ENCODE measurements at regions not wholly inside any gene's neighbourhood (a gene's known extent, or its start where the extent isn't known, plus 50 kb on each side); places are given as distances from the start of the nearest gene placed in this dataset.
"Not testable (repeated sequence)": the region's sequence is repeated elsewhere in the genome, so short reads cannot be mapped to it uniquely, and the experiment has no call there.

GRCh38 chr2:234388591-234388990, 108.3 kb downstream of the ARL4C start:
- WGBS, 2 donors, result 36 to 38% methylated on average over 5 of the region's 5 CpGs
- intact Hi-C loops (cut with DNase I; ENCODE audit: low total_unique reads), result no loop called here
- H3K4me3 ChIP-seq (ENCODE audit: low read depth, poor library complexity, severe bottlenecking), result no peak overlapping the region
- no peak for DNase-seq (ENCODE audit: low spot score in 2 of 2)
- TF ChIP-seq POLR2A (IDR thresholded peaks at IDR 0.05) (no peak), CTCF (IDR thresholded peaks at IDR 0.05) (no peak)

DNA sequence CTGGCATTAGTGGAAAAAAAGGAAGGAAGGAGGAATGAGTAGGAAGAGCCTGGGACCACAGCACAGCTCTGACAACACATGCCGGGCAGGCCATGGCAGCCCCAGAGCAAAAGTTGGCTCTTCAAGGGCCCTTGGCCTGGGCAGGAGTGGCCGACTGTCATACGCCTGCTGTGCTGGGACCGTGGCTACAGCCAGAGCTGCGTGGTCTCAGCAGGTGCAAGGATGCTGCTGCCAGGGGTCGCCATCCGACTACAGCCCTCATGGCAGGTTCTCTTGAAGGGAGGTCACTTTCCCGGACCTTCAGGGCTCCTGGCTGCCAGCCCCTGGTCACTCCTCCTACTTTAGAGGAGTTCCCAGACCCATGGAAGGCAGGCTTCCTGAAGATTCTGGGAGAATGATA, 109.9 kb downstream of the ARL4C start:
- no peak overlapping the region for H3K4me3 ChIP-seq (ENCODE audit: low read depth, poor library complexity, severe bottlenecking)
- intact Hi-C loops (cut with DNase I; ENCODE audit: low total_unique reads), result no loop called here
- 96 to 99% methylated on average over 8 of the region's 8 CpGs for WGBS, 2 donors
- DNase-seq (ENCODE audit: low spot score in 2 of 2), result no peak
- TF ChIP-seq CTCF (IDR thresholded peaks at IDR 0.05) (no peak), POLR2A (IDR thresholded peaks at IDR 0.05) (no peak)

- H3K4me3 ChIP-seq (ENCODE audit: low read depth, poor library complexity, severe bottlenecking), result no peak overlapping the region
- intact Hi-C loops (cut with DNase I; ENCODE audit: low total_unique reads), result no loop called here
- DNase-seq (ENCODE audit: low spot score in 2 of 2), result no peak
- TF ChIP-seq POLR2A (IDR thresholded peaks at IDR 0.05), result no peak
- no peak for TF ChIP-seq CTCF (IDR thresholded peaks at IDR 0.05)
Observed at GRCh38 chr2:234382131-234382530, 114.8 kb downstream of the ARL4C start.

- 89 to 95% methylated on average over 2 of the region's 2 CpGs for WGBS, 2 donors
- intact Hi-C loops (cut with DNase I; ENCODE audit: low total_unique reads); H3K4me3 ChIP-seq (ENCODE audit: low read depth, poor library complexity, severe bottlenecking); DNase-seq (ENCODE audit: low spot score in 2 of 2): not testable (repeated sequence)
Observed at GRCh38 chr2:234378958-234379357, 117.9 kb downstream of the ARL4C start.

GRCh38 chr2:234378440-234378839, 118.4 kb downstream of the ARL4C start:
- no peak for TF ChIP-seq POLR2A (IDR thresholded peaks at IDR 0.05)
- TF ChIP-seq CTCF (IDR thresholded peaks at IDR 0.05), result no peak
- no peak overlapping the region for H3K4me3 ChIP-seq (ENCODE audit: low read depth, poor library complexity, severe bottlenecking)
- 64 to 67% methylated on average over 4 of the region's 4 CpGs for WGBS, 2 donors
- intact Hi-C loops (cut with DNase I; ENCODE audit: low total_unique reads), result no loop called here
- DNase-seq (ENCODE audit: low spot score in 2 of 2), result no peak

- TF ChIP-seq CTCF (IDR thresholded peaks at IDR 0.05) (no peak), POLR2A (IDR thresholded peaks at IDR 0.05) (no peak)
- intact Hi-C loops (cut with DNase I; ENCODE audit: low total_unique reads), result no loop called here
- 48 to 62% methylated on average over 12 of the region's 12 CpGs for WGBS, 2 donors
- no peak for DNase-seq (ENCODE audit: low spot score in 2 of 2)
- H3K4me3 ChIP-seq (ENCODE audit: low read depth, poor library complexity, severe bottlenecking), result no peak overlapping the region
Observed at GRCh38 chr2:234377761-234378391, 119.0 kb downstream of the ARL4C start.

Data from lower leg skin (tissue), 4 donors.